IMR-90 (cell line): ENCODE measurements at regions not wholly inside any gene's neighbourhood (a gene's known extent, or its start where the extent isn't known, plus 50 kb on each side); places are given as distances from the start of the nearest gene placed in this dataset.

Source experiments
- ATAC-seq: fragments of 200-7000 bp; cut with Tn5 transposase; 2 replicates; pipeline ENCODE4 v1.9.1; 2020; ENCODE audit warnings: low read depth, mild to moderate bottlenecking, moderate library complexity
- BruUV-seq: library from RNA; stranded (reverse); fragments of 400-500 nt; replicated peaks from 2 replicates; lab custom pipeline; 2021; lab: Mats Ljungman, UMichigan
- CTCF ChIA-PET: fragments of 300-600 bp; formaldehyde crosslinking; extraction: SDS; loops from one replicate; lab custom pipeline; 2021; ENCODE audit warnings: antibody characterized with exemption; lab: Yijun Ruan, JAX
- POLR2A ChIA-PET: fragments of 300-600 bp; sonication (Branson Sonifier 250); formaldehyde crosslinking; loops from one replicate; lab custom pipeline; 2022; ENCODE audit warnings: antibody characterized with exemption; ENCODE audit not compliant: unreplicated experiment; lab: Charles Lee
- DNase-seq: peaks from one replicate; pipeline ENCODE4 v3.0.0; 2013
- H2AFZ ChIP-seq: replicated peaks from 2 replicates; pipeline ENCODE3; 2013; ENCODE audit warnings: low read length, mild to moderate bottlenecking; ENCODE audit not compliant: poor library complexity
- H2AK5ac ChIP-seq: 2 replicates; pipeline ENCODE4 v1.6.1; 2013; ENCODE audit warnings: low read depth, low read length, inconsistent platforms
- H2AK9ac ChIP-seq: replicated peaks from 2 replicates; pipeline ENCODE3; 2013; ENCODE audit warnings: mild to moderate bottlenecking, low read depth, low read length, moderate library complexity; ENCODE audit not compliant: poor library complexity
- H2BK120ac ChIP-seq: 2 replicates; pipeline ENCODE4 v1.6.1; 2013; ENCODE audit warnings: low read depth, low read length, inconsistent platforms
- H2BK15ac ChIP-seq: 3 replicates; pipeline ENCODE4 v1.6.1; 2013; ENCODE audit warnings: low read depth, low read length, inconsistent platforms
- H2BK20ac ChIP-seq: 2 replicates; pipeline ENCODE4 v1.6.1; 2013; ENCODE audit warnings: low read depth, mild to moderate bottlenecking, inconsistent platforms, low read length, moderate library complexity
- H2BK5ac ChIP-seq: 2 replicates; pipeline ENCODE4 v1.6.1; 2013; ENCODE audit warnings: mild to moderate bottlenecking, low read depth, low read length, inconsistent platforms; ENCODE audit not compliant: poor library complexity, severe bottlenecking
- H3K14ac ChIP-seq: replicated peaks from 2 replicates; pipeline ENCODE4 v1.6.1; 2013; ENCODE audit warnings: low read depth, low read length, inconsistent platforms
- H3K18ac ChIP-seq: 2 replicates; pipeline ENCODE4 v1.6.1; 2013; ENCODE audit warnings: low read depth, low read length, control low read depth
- H3K23ac ChIP-seq: 2 replicates; pipeline ENCODE4 v1.6.1; 2013; ENCODE audit warnings: low read depth, low read length, inconsistent platforms
- H3K27ac ChIP-seq: 2 replicates; pipeline ENCODE4 v1.5.1; 2013; ENCODE audit warnings: mild to moderate bottlenecking, control low read depth, low read length; ENCODE audit not compliant: insufficient read depth
- H3K27me3 ChIP-seq: 2 replicates; pipeline ENCODE4 v1.6.1; 2013; ENCODE audit warnings: low read length; ENCODE audit not compliant: control insufficient read depth, insufficient read depth
- H3K36me3 ChIP-seq: 2 replicates; pipeline ENCODE4 v1.6.1; 2013; ENCODE audit warnings: low read length, mixed read lengths; ENCODE audit not compliant: control insufficient read depth, insufficient read depth
- H3K4ac ChIP-seq: 2 replicates; pipeline ENCODE4 v1.6.1; 2013; ENCODE audit warnings: low read depth, low read length, inconsistent platforms
- H3K4me1 ChIP-seq: 2 replicates; pipeline ENCODE4 v1.6.1; 2013; ENCODE audit warnings: low read length, mixed read lengths; ENCODE audit not compliant: control insufficient read depth, insufficient read depth
- H3K4me2 ChIP-seq: 2 replicates; pipeline ENCODE4 v1.6.1; 2013; ENCODE audit warnings: low read depth, mild to moderate bottlenecking, control low read depth, low read length, moderate library complexity
- H3K4me3 ChIP-seq: 2 replicates; pipeline ENCODE4 v1.5.1; 2013; ENCODE audit warnings: low read depth, mild to moderate bottlenecking, control low read depth, low read length, moderate library complexity; ENCODE audit not compliant: insufficient read depth
- H3K56ac ChIP-seq: 2 replicates; pipeline ENCODE4 v1.6.1; 2013; ENCODE audit warnings: low read length, inconsistent platforms; ENCODE audit not compliant: insufficient read depth; ENCODE audit errors: extremely low read depth
- H3K79me1 ChIP-seq, 2 experiments: 2 replicates each; pipeline ENCODE4 v1.6.1; 2013; ENCODE audit warnings: low read length in 2 of 2, inconsistent platforms in 1 of 2, low read depth in 1 of 2
- H3K9ac ChIP-seq: 2 replicates; pipeline ENCODE4 v1.6.1; 2013; ENCODE audit warnings: low read depth, low read length, control low read depth
- H3K9me1 ChIP-seq: 2 replicates; pipeline ENCODE4 v1.6.1; 2013; ENCODE audit warnings: low read length, inconsistent platforms; ENCODE audit not compliant: insufficient read depth
- H3K9me3 ChIP-seq: 2 replicates; pipeline ENCODE4 v1.6.1; 2013; ENCODE audit warnings: low read length; ENCODE audit not compliant: control insufficient read depth, insufficient read depth
- H4K20me1 ChIP-seq: 2 replicates; pipeline ENCODE4 v1.6.1; 2013; ENCODE audit warnings: low read length, inconsistent platforms; ENCODE audit not compliant: insufficient read depth
- H4K5ac ChIP-seq: 2 replicates; pipeline ENCODE4 v1.6.1; 2013; ENCODE audit warnings: mild to moderate bottlenecking, low read depth, low read length, control low read depth
- H4K8ac ChIP-seq, 2 experiments: 2 replicates each; pipeline ENCODE4 v1.6.1; 2013; ENCODE audit warnings: low read depth in 2 of 2, low read length in 2 of 2, control low read depth in 1 of 2, inconsistent platforms in 1 of 2
- H4K91ac ChIP-seq: 2 replicates; pipeline ENCODE4 v1.6.1; 2013; ENCODE audit warnings: low read depth, low read length, inconsistent platforms; ENCODE audit not compliant: insufficient read depth
- ELK1 ChIP-seq: fragments of 150-350 bp; IDR thresholded peaks from 2 replicates; pipeline ENCODE4 v1.6.1; 2016; ENCODE audit warnings: low read depth, mild to moderate bottlenecking, low read length, moderate library complexity, borderline replicate concordance
- MXI1 ChIP-seq: IDR thresholded peaks from 2 replicates; pipeline ENCODE4 v1.6.1; 2012; ENCODE audit warnings: low read depth, mild to moderate bottlenecking, low read length, moderate library complexity, borderline replicate concordance
- RCOR1 ChIP-seq: IDR thresholded peaks from 2 replicates; pipeline ENCODE4 v1.6.1; 2012; ENCODE audit warnings: mild to moderate bottlenecking, low read length, improper control_type of control experiment; ENCODE audit not compliant: insufficient replicate concordance
- SMC3 ChIP-seq: fragments of 150-350 bp; IDR thresholded peaks from 2 replicates; pipeline ENCODE4 v1.6.1; 2016; ENCODE audit warnings: low read depth, mild to moderate bottlenecking, antibody characterized with exemption, low read length, moderate library complexity
- USF2 ChIP-seq: fragments of 150-350 bp; IDR thresholded peaks from 2 replicates; pipeline ENCODE4 v1.6.1; 2017; ENCODE audit warnings: mild to moderate bottlenecking, antibody characterized with exemption, low read length, low read depth
- WGBS, 2 experiments: methylation state at CpG; one replicate each; pipeline versions ENCODE4 v1.1.5 to v1.1.7; 2013; ENCODE audit warnings: missing lambda C conversion rate in 2 of 2; ENCODE audit not compliant: insufficient read length in 1 of 2; ENCODE audit errors: extremely low coverage in 2 of 2; 5-methylcytosine and 5-hydroxymethylcytosine counted together
- dilution Hi-C: fragments of 300-500 bp; cut with HindIII; formaldehyde crosslinking; loops from one replicate; pipeline ENCODE4 v1.14.3; 2018; ENCODE audit warnings: low sequenced_read_pairs; ENCODE audit not compliant: unreplicated experiment
- in situ Hi-C: fragments of 300-500 bp; cut with MboI; formaldehyde crosslinking; loops from 3 replicates; pipeline ENCODE4 v1.14.3; 2019; ENCODE audit warnings: low sequenced_read_pairs, inconsistent platforms, mixed read lengths
- intact Hi-C: fragments of 100-400 bp; cut with micrococcal nuclease; formaldehyde crosslinking; loops from 2 replicates; pipeline ENCODE4 v1.10.0; 2022

GRCh38 chr19:28505933-28506332 lies 707.0 kb downstream of the UQCRFS1 start:
- Histone ChIP-seq H3K4me1 (no peaks in the 10 kb centered on the region), H2BK120ac (no peak overlapping the region), H4K8ac (no peak overlapping the region), H3K14ac (no peak overlapping the region), H3K36me3 (no peaks in the 10 kb centered on the region), H4K20me1 (no peaks in the 10 kb centered on the region), H3K56ac (no peak overlapping the region), H4K91ac (no peak overlapping the region), H2AK5ac (no peak overlapping the region), H3K27me3 (no peaks in the 10 kb centered on the region), H2BK5ac (no peak overlapping the region), H3K4me3 (no peak overlapping the region), H3K79me1 (no peaks in the 10 kb centered on the region), H3K9me3 (peaks cover 23% of the 10 kb centered on the region), H3K4me2 (no peak overlapping the region), H4K5ac (no peak overlapping the region), H3K4ac (no peak overlapping the region), H2BK15ac (no peak overlapping the region), H3K27ac (no peak overlapping the region), H3K9me1 (no peaks in the 10 kb centered on the region), H3K18ac (no peak overlapping the region), H2BK20ac (no peak overlapping the region), H2AFZ (no peak overlapping the region), H3K9ac (no peak overlapping the region), H3K23ac (no peak overlapping the region), H2AK9ac (no peak overlapping the region)
- WGBS, 2 experiments = no CpG with 5 or more reads among the region's 2 CpGs
- ChIA-PET POLR2A (no interaction called here), CTCF (no interaction called here)
- BruUV-seq = no TSS peak
- dilution Hi-C loops = no loop called here
- intact Hi-C loops = no loop called here
- no peak for ATAC-seq
- in situ Hi-C loops = no loop called here
- TF ChIP-seq MXI1 (no peak), SMC3 (no peak), ELK1 (no peak), USF2 (no peak), RCOR1 (no peak)
- no peak for DNase-seq
